HPDE6-E6E7 (cell line): ENCODE measurements at regions not wholly inside any gene's neighbourhood (a gene's known extent, or its start where the extent isn't known, plus 50 kb on each side); places are given as distances from the start of the nearest gene placed in this dataset.
"Not testable (repeated sequence)": the region's sequence is repeated elsewhere in the genome, so short reads cannot be mapped to it uniquely, and the experiment has no call there.

ENCODE experiments used
- DNase-seq: peaks from one replicate; pipeline ENCODE4 v3.0.0; 2011; ENCODE audit warnings: missing footprints; ENCODE audit errors: extremely low spot score

GRCh38 chr1:121051161-121051790 is 132.9 kb downstream of the FAM72B start:
- DNase-seq: not testable (repeated sequence)

GRCh38 chr1:121052081-121052660 is 132.0 kb downstream of the FAM72B start:
- DNase-seq: not testable (repeated sequence)

GRCh38 chr1:121054928-121055327 is 129.2 kb downstream of the FAM72B start:
- not testable (repeated sequence) for DNase-seq

GRCh38 chr1:121066925-121067324 is 117.2 kb downstream of the FAM72B start:
- DNase-seq: not testable (repeated sequence)

- DNase-seq: not testable (repeated sequence)
These were observed 115.2 kb downstream of the FAM72B start for GRCh38 chr1:121068738-121069499.

GRCh38 chr1:121073852-121074251 is 110.3 kb downstream of the FAM72B start:
- not testable (repeated sequence) for DNase-seq

- DNase-seq: not testable (repeated sequence)
These were observed 108.8 kb downstream of the FAM72B start for GRCh38 chr1:121075254-121075805.

- DNase-seq: not testable (repeated sequence)
These were observed 107.5 kb downstream of the FAM72B start for GRCh38 chr1:121076674-121077073.

- DNase-seq: not testable (repeated sequence)
These were observed 104.5 kb downstream of the FAM72B start for GRCh38 chr1:121079655-121080054.

- not testable (repeated sequence) for DNase-seq
These were observed 103.8 kb downstream of the FAM72B start for GRCh38 chr1:121080197-121080903.

- not testable (repeated sequence) for DNase-seq
These were observed 103.3 kb downstream of the FAM72B start for GRCh38 chr1:121080904-121081264.

GRCh38 chr1:121081625-121082199 is 102.4 kb downstream of the FAM72B start:
- not testable (repeated sequence) for DNase-seq

GRCh38 chr1:121082995-121083394 is 101.1 kb downstream of the FAM72B start:
- DNase-seq: not testable (repeated sequence)

- not testable (repeated sequence) for DNase-seq
These were observed 97.9 kb downstream of the FAM72B start for GRCh38 chr1:121086249-121086648.

GRCh38 chr1:121087221-121087620 is 96.9 kb downstream of the FAM72B start:
- not testable (repeated sequence) for DNase-seq

- not testable (repeated sequence) for DNase-seq
These were observed 95.6 kb downstream of the FAM72B start for GRCh38 chr1:121088568-121088967.

GRCh38 chr1:121092329-121092968 is 91.7 kb downstream of the FAM72B start:
- DNase-seq: not testable (repeated sequence)

GRCh38 chr1:121095014-121095413 is 89.1 kb downstream of the FAM72B start:
- DNase-seq: not testable (repeated sequence)

GRCh38 chr1:121097127-121097866 is 86.8 kb downstream of the FAM72B start:
- not testable (repeated sequence) for DNase-seq

GRCh38 chr1:121097867-121098215 is 86.3 kb downstream of the FAM72B start:
- DNase-seq: not testable (repeated sequence)
